OCI-LY1 (cell line): ENCODE measurements at regions not wholly inside any gene's neighbourhood (a gene's known extent, or its start where the extent isn't known, plus 50 kb on each side); places are given as distances from the start of the nearest gene placed in this dataset.

Source experiments
- CTCF ChIP-seq: fragments of 200-600 bp; sonication (generic), shearing (Covaris generic); IDR thresholded peaks from 2 replicates; pipeline ENCODE4 v1.5.1; 2017; ENCODE audit warnings: mild to moderate bottlenecking, antibody characterized with exemption, low read length, moderate library complexity, mixed read lengths
- EZH2 ChIP-seq: fragments of 200-600 bp; sonication (generic), shearing (Covaris generic); IDR thresholded peaks from 2 replicates; pipeline ENCODE4 v1.8.0; 2017; ENCODE audit warnings: borderline replicate concordance, mixed run types, mild to moderate bottlenecking, antibody characterized with exemption, low read length, moderate library complexity, mixed read lengths

- TF ChIP-seq CTCF (no peak), EZH2 (no peak)
Measured at GRCh38 chr17:79258843-79259242, 184.2 kb downstream of the ENGASE start.
